H1 (cell line): ENCODE measurements at regions not wholly inside any gene's neighbourhood (a gene's known extent, or its start where the extent isn't known, plus 50 kb on each side); places are given as distances from the start of the nearest gene placed in this dataset.

Experiments used
- CTCF ChIA-PET: fragments of 300-600 bp; sonication (Branson Sonifier 250); formaldehyde crosslinking; loops from one replicate; lab custom pipeline; 2021; ENCODE audit not compliant: partially characterized antibody; lab: Charles Lee
- POLR2A ChIA-PET: fragments of 300-600 bp; sonication (Branson Sonifier 250); formaldehyde crosslinking; loops from one replicate; lab custom pipeline; 2021; ENCODE audit warnings: inconsistent platforms; ENCODE audit not compliant: partially characterized antibody; lab: Charles Lee
- DNase-seq, 2 experiments: peaks; one replicate each; pipeline versions ENCODE4 v3.0.0 to v3.0.0-alpha.2; 2010 to 2022; ENCODE audit warnings: low spot score in 2 of 2, low read depth in 1 of 2, mixed read lengths in 1 of 2
- FAIRE-seq: peaks from 2 replicates; lab custom pipeline; 2011; peaks lifted over from hg19 to GRCh38; lab: Jason Lieb, UNC
- H2AFZ ChIP-seq: 2 replicates; pipeline ENCODE4 v1.8.1; 2012; ENCODE audit warnings: low read length, inconsistent platforms
- H2AK5ac ChIP-seq: 2 replicates; pipeline ENCODE4 v1.6.1; 2013; ENCODE audit warnings: low read depth, low read length
- H2BK120ac ChIP-seq: replicated peaks from 2 replicates; pipeline ENCODE3; 2013; ENCODE audit warnings: low read depth, low read length, inconsistent platforms
- H2BK12ac ChIP-seq: 2 replicates; pipeline ENCODE4 v1.6.1; 2013; ENCODE audit warnings: low read depth, low read length
- H2BK15ac ChIP-seq: 2 replicates; pipeline ENCODE4 v1.6.1; 2013; ENCODE audit warnings: low read length
- H2BK20ac ChIP-seq: 2 replicates; pipeline ENCODE4 v1.6.1; 2013; ENCODE audit warnings: low read length
- H2BK5ac ChIP-seq: 2 replicates; pipeline ENCODE4 v1.6.1; 2013; ENCODE audit warnings: low read depth, low read length
- H3K14ac ChIP-seq: 2 replicates; pipeline ENCODE4 v1.6.1; 2013; ENCODE audit warnings: inconsistent platforms; ENCODE audit not compliant: insufficient read length
- H3K18ac ChIP-seq: 2 replicates; pipeline ENCODE4 v1.6.1; 2013; ENCODE audit warnings: low read length; ENCODE audit errors: extremely low read depth
- H3K23ac ChIP-seq: 2 replicates; pipeline ENCODE4 v1.6.1; 2013; ENCODE audit warnings: inconsistent platforms; ENCODE audit not compliant: insufficient read length
- H3K23me2 ChIP-seq: 2 replicates; pipeline ENCODE4 v1.6.1; 2013; ENCODE audit warnings: low read depth, low read length
- H3K27ac ChIP-seq: 2 replicates; pipeline ENCODE4 v1.6.1; 2011; ENCODE audit warnings: low read depth, low read length, inconsistent platforms
- H3K27me3 ChIP-seq, 4 experiments: replicated peaks in 1 of 4; 1 replicate in 1 of 4; 2 replicates in 3 of 4; pipeline versions ENCODE4 v1.6.1 to v1.8.1; 2011 to 2013; ENCODE audit warnings: low read length in 3 of 4, mild to moderate bottlenecking in 3 of 4, inconsistent platforms in 2 of 4, mixed read lengths in 2 of 4, moderate library complexity in 1 of 4; ENCODE audit not compliant: control insufficient read depth in 3 of 4, insufficient read depth in 3 of 4; ENCODE audit errors: extremely low read depth in 1 of 4
- H3K36me3 ChIP-seq, 4 experiments: 2 replicates each; pipeline versions ENCODE4 v1.6.1 to v1.8.1; 2011 to 2013; ENCODE audit warnings: mild to moderate bottlenecking in 4 of 4, low read length in 3 of 4, moderate library complexity in 2 of 4, control low read depth in 1 of 4, inconsistent platforms in 1 of 4; ENCODE audit not compliant: insufficient read depth in 4 of 4, control insufficient read depth in 2 of 4
- H3K4ac ChIP-seq: replicated peaks from 2 replicates; pipeline ENCODE3; 2013; ENCODE audit warnings: low read length, low read depth, mixed read lengths, inconsistent platforms; ENCODE audit not compliant: insufficient read length
- H3K4me1 ChIP-seq, 4 experiments: replicated peaks in 1 of 4; 1 replicate in 1 of 4; 2 replicates in 3 of 4; pipeline versions ENCODE4 v1.6.1 to v1.8.1; 2011 to 2013; ENCODE audit warnings: low read length in 3 of 4, inconsistent platforms in 2 of 4, mixed read lengths in 1 of 4; ENCODE audit not compliant: insufficient read depth in 4 of 4, control insufficient read depth in 3 of 4
- H3K4me2 ChIP-seq, 2 experiments: 2 replicates each; pipeline versions ENCODE4 v1.6.1 to v1.8.1; 2011 to 2013; ENCODE audit warnings: low read depth in 2 of 2, low read length in 2 of 2, control low read depth in 1 of 2, inconsistent platforms in 1 of 2, mild to moderate bottlenecking in 1 of 2; ENCODE audit not compliant: insufficient read depth in 1 of 2
- H3K4me3 ChIP-seq, 4 experiments: fragments of 200-600, 300-600 bp in 1 of 4; sonication (generic), shearing (Covaris generic), sonication (Bioruptor Twin) in 1 of 4; 2 replicates each; pipeline versions ENCODE4 v1.5.1 to v1.8.1; 2011 to 2016; ENCODE audit warnings: low read length in 4 of 4, low read depth in 3 of 4, control low read depth in 2 of 4, inconsistent platforms in 2 of 4, mild to moderate bottlenecking in 2 of 4, mixed read lengths in 1 of 4, moderate library complexity in 1 of 4; ENCODE audit not compliant: insufficient read depth in 2 of 4; ENCODE audit errors: extremely low read depth in 1 of 4
- H3K56ac ChIP-seq: replicated peaks from 2 replicates; pipeline ENCODE3; 2013; ENCODE audit warnings: low read depth, mild to moderate bottlenecking, mixed read lengths, low read length, inconsistent platforms; ENCODE audit not compliant: insufficient read length
- H3K79me1 ChIP-seq: 2 replicates; pipeline ENCODE4 v1.6.1; 2013; ENCODE audit warnings: low read depth, low read length, control low read depth
- H3K79me2 ChIP-seq, 2 experiments: 2 replicates each; pipeline versions ENCODE4 v1.6.1 to v1.8.1; 2012 to 2013; ENCODE audit warnings: low read length in 2 of 2, mild to moderate bottlenecking in 2 of 2, inconsistent platforms in 1 of 2; ENCODE audit not compliant: insufficient read depth in 2 of 2, control insufficient read depth in 1 of 2
- H3K9ac ChIP-seq, 4 experiments: replicated peaks in 1 of 4; 1 replicate in 1 of 4; 2 replicates in 3 of 4; pipeline versions ENCODE4 v1.6.1 to v1.8.1; 2011 to 2013; ENCODE audit warnings: low read depth in 3 of 4, low read length in 3 of 4, control low read depth in 2 of 4, mild to moderate bottlenecking in 2 of 4, moderate library complexity in 2 of 4, inconsistent platforms in 1 of 4; ENCODE audit errors: extremely low read depth in 1 of 4
- H3K9me3 ChIP-seq, 2 experiments: 2 replicates each; pipeline versions ENCODE4 v1.6.1 to v1.8.1; 2012 to 2013; ENCODE audit warnings: mild to moderate bottlenecking in 2 of 2, moderate library complexity in 2 of 2, control low read depth in 1 of 2, inconsistent platforms in 1 of 2, low read depth in 1 of 2, low read length in 1 of 2, mixed read lengths in 1 of 2; ENCODE audit not compliant: insufficient read depth in 2 of 2
- H4K20me1 ChIP-seq, 2 experiments: replicated peaks in 1 of 2; 2 replicates each; pipeline versions ENCODE3 to v1.8.1; 2011 to 2013; ENCODE audit warnings: inconsistent platforms in 2 of 2, low read length in 2 of 2, mild to moderate bottlenecking in 1 of 2; ENCODE audit not compliant: insufficient read depth in 2 of 2, control insufficient read depth in 1 of 2
- H4K5ac ChIP-seq: 2 replicates; pipeline ENCODE4 v1.6.1; 2013; ENCODE audit warnings: low read length, low read depth, mixed read lengths, inconsistent platforms; ENCODE audit not compliant: insufficient read length
- H4K8ac ChIP-seq: 2 replicates; pipeline ENCODE4 v1.8.0; 2013; ENCODE audit warnings: mild to moderate bottlenecking, moderate library complexity, low read length, inconsistent platforms; ENCODE audit not compliant: insufficient read depth; ENCODE audit errors: extremely low read depth
- H4K91ac ChIP-seq: replicated peaks from 2 replicates; pipeline ENCODE3; 2013; ENCODE audit warnings: low read length, mixed read lengths, inconsistent platforms; ENCODE audit not compliant: insufficient read length
- EGR1 ChIP-seq: IDR thresholded peaks from 2 replicates; pipeline ENCODE4 v1.6.1; 2011; ENCODE audit warnings: low read depth, low read length, borderline replicate concordance
- KDM4A ChIP-seq: IDR thresholded peaks from one replicate; pipeline ENCODE4 v1.7.1; 2012; ENCODE audit warnings: low read depth, mild to moderate bottlenecking, moderate library complexity, low read length, inconsistent platforms; ENCODE audit not compliant: severe bottlenecking
- KDM5A ChIP-seq: fragments of 200-600 bp; IDR thresholded peaks from 2 replicates; pipeline ENCODE4 v1.7.1; 2012; ENCODE audit warnings: mild to moderate bottlenecking, low read length, inconsistent platforms, mixed read lengths
- RFX5 ChIP-seq: IDR thresholded peaks from 2 replicates; pipeline ENCODE4 v1.6.1; 2011; ENCODE audit warnings: low read depth, low read length, improper control_type of control experiment, borderline replicate concordance
- RXRA ChIP-seq: IDR thresholded peaks from 2 replicates; pipeline ENCODE4 v1.6.1; 2011; ENCODE audit warnings: low read depth, mild to moderate bottlenecking, low read length, moderate library complexity; ENCODE audit not compliant: insufficient read depth
- SIN3A ChIP-seq, 2 experiments: IDR thresholded peaks in 1 of 2; conservative IDR thresholded peaks in 1 of 2; 2 replicates each; pipeline ENCODE4 v1.6.1; 2011 to 2012; ENCODE audit warnings: low read length in 2 of 2, improper control_type of control experiment in 1 of 2, low read depth in 1 of 2, mild to moderate bottlenecking in 1 of 2
- SIX5 ChIP-seq: IDR thresholded peaks from 2 replicates; pipeline ENCODE4 v1.6.1; 2011; ENCODE audit warnings: mild to moderate bottlenecking, low read depth, low read length
- SRF ChIP-seq: IDR thresholded peaks from 2 replicates; pipeline ENCODE4 v1.6.1; 2011; ENCODE audit warnings: mild to moderate bottlenecking, low read depth, low read length, moderate library complexity
- TEAD4 ChIP-seq: IDR thresholded peaks from 2 replicates; pipeline ENCODE4 v1.6.1; 2012; ENCODE audit warnings: low read depth, low read length, inconsistent platforms, mixed read lengths
- YY1 ChIP-seq: IDR thresholded peaks from 2 replicates; pipeline ENCODE4 v1.6.1; 2011; ENCODE audit warnings: low read depth, mild to moderate bottlenecking, low read length
- WGBS, 2 experiments: shearing (Covaris generic) in 1 of 2; methylation state at CpG; one replicate each; pipeline versions ENCODE4 v1.1.6 to v1.1.7; 2013 to 2015; ENCODE audit warnings: low lambda C conversion rate in 2 of 2, mixed read lengths in 2 of 2, inconsistent platforms in 1 of 2, low coverage in 1 of 2, missing lambda C conversion rate in 1 of 2; ENCODE audit not compliant: insufficient replicate concordance in 2 of 2, insufficient coverage in 1 of 2, insufficient read length in 1 of 2; ENCODE audit errors: extremely low coverage in 1 of 2, missing lambda C conversion rate in 1 of 2; 5-methylcytosine and 5-hydroxymethylcytosine counted together

- no peak overlapping the region for H4K5ac ChIP-seq
- 80% methylated on average over 1 of the region's 1 CpG; no CpG with 5 or more reads in 1 of the 2 experiments for WGBS, 2 experiments
- H2BK20ac ChIP-seq: no peak overlapping the region
- no peaks in the 10 kb centered on the region for H3K9me3 ChIP-seq
- no peak overlapping the region for H3K23ac ChIP-seq
- no peak overlapping the region for H2BK5ac ChIP-seq
- H2BK120ac ChIP-seq: no peak overlapping the region
- no peaks in the 10 kb centered on the region for H3K36me3 ChIP-seq
- no peaks in the 10 kb centered on the region for H3K23me2 ChIP-seq
- H3K18ac ChIP-seq: no peak overlapping the region
- H3K4ac ChIP-seq: no peak overlapping the region
- no peak overlapping the region for H3K4me3 ChIP-seq
- no peaks in the 10 kb centered on the region for H4K20me1 ChIP-seq
- H4K91ac ChIP-seq: no peak overlapping the region
- no peak overlapping the region for H2BK15ac ChIP-seq
- no peaks in the 10 kb centered on the region for H3K27me3 ChIP-seq
- no peak for DNase-seq
- POLR2A ChIA-PET: no interaction called here
- CTCF ChIA-PET: no interaction called here
- H4K8ac ChIP-seq: no peak overlapping the region
- no peak overlapping the region for H2BK12ac ChIP-seq
- no peaks in the 10 kb centered on the region for H3K79me1 ChIP-seq
- no peaks in the 10 kb centered on the region for H3K79me2 ChIP-seq
- no peak overlapping the region for H3K27ac ChIP-seq
- H2AK5ac ChIP-seq: no peak overlapping the region
- no peak for FAIRE-seq
- H3K14ac ChIP-seq: no peak overlapping the region
- H3K56ac ChIP-seq: no peak overlapping the region
- H3K4me2 ChIP-seq: no peak overlapping the region
- no peak overlapping the region for H3K9ac ChIP-seq
- no peak overlapping the region for H2AFZ ChIP-seq
- no peaks in the 10 kb centered on the region for H3K4me1 ChIP-seq
- TF ChIP-seq KDM5A (no peak), RFX5 (no peak), SIX5 (no peak), KDM4A (no peak), SRF (no peak), EGR1 (no peak), YY1 (no peak), RXRA (no peak), TEAD4 (no peak), SIN3A (conservative IDR thresholded peaks at IDR 0.05 in 1 of 2, IDR thresholded peaks at IDR 0.05 in 1 of 2; ENCODE audit: low read depth in 1 of 2, low read length in 2 of 2) (no peak)
Measured at GRCh38 chr3:61357902-61358301, 106.7 kb upstream of the FHIT start.
